GM18519 (cell line): ENCODE measurements at regions not wholly inside any gene's neighbourhood (a gene's known extent, or its start where the extent isn't known, plus 50 kb on each side); places are given as distances from the start of the nearest gene placed in this dataset.

Experiments
- ATAC-seq: cut with Tn5 transposase; IDR thresholded peaks from one replicate; pipeline ENCODE4 v1.9.1; 2021; ENCODE audit warnings: mild to moderate bottlenecking, moderate library complexity; ENCODE audit not compliant: unreplicated experiment, low FRiP score

- no peak for ATAC-seq
These were observed 133.2 kb upstream of the SVIL start for GRCh38 chr10:29767968-29768367.

GRCh38 chr10:29766753-29767152, 132.0 kb upstream of the SVIL start:
- ATAC-seq = no peak

GRCh38 chr10:29765330-29765729, 130.6 kb upstream of the SVIL start:
- ATAC-seq = no peak

- ATAC-seq = no peak
These were observed 128.6 kb upstream of the SVIL start for GRCh38 chr10:29763396-29763795.

- no peak for ATAC-seq
These were observed 127.1 kb upstream of the SVIL start for GRCh38 chr10:29761916-29762315.

GRCh38 chr10:29760138-29760900, 125.5 kb upstream of the SVIL start:
- no peak for ATAC-seq

GRCh38 chr10:29757551-29758297, 123.0 kb upstream of the SVIL start:
- ATAC-seq = no peak

- no peak for ATAC-seq
These were observed 121.7 kb upstream of the SVIL start for GRCh38 chr10:29756451-29756850.

GRCh38 chr10:29753283-29753682, 118.5 kb upstream of the SVIL start:
- ATAC-seq = no peak

- ATAC-seq = no peak
These were observed 116.9 kb upstream of the SVIL start for GRCh38 chr10:29751684-29752083.

- ATAC-seq = no peak
These were observed 116.5 kb upstream of the SVIL start for GRCh38 chr10:29751240-29751639.

- no peak for ATAC-seq
These were observed 114.4 kb upstream of the SVIL start for GRCh38 chr10:29749150-29749549.

GRCh38 chr10:29748109-29748650, 113.4 kb upstream of the SVIL start:
- no peak for ATAC-seq

- no peak for ATAC-seq
These were observed 111.5 kb upstream of the SVIL start for GRCh38 chr10:29746080-29746797.

GRCh38 chr10:29740981-29741545, 106.3 kb upstream of the SVIL start:
- ATAC-seq = no peak

GRCh38 chr10:29738341-29738740, 103.6 kb upstream of the SVIL start:
- ATAC-seq = no peak

- no peak for ATAC-seq
These were observed 102.4 kb upstream of the SVIL start for GRCh38 chr10:29737074-29737593.

- ATAC-seq = no peak
These were observed 101.7 kb upstream of the SVIL start for GRCh38 chr10:29736366-29737073.

GRCh38 chr10:29735628-29736365, 101.0 kb upstream of the SVIL start:
- peak; percentile 69 for ATAC-seq
